Embryonic facial prominence (tissue), 1 donor: ENCODE measurements at regions not wholly inside any gene's neighbourhood (a gene's known extent, or its start where the extent isn't known, plus 50 kb on each side); places are given as distances from the start of the nearest gene placed in this dataset.

Source experiments
- DNase-seq: peaks from one replicate; pipeline ENCODE4 v3.0.0-alpha.2; 2016; ENCODE audit errors: extremely low spot score

DNA sequence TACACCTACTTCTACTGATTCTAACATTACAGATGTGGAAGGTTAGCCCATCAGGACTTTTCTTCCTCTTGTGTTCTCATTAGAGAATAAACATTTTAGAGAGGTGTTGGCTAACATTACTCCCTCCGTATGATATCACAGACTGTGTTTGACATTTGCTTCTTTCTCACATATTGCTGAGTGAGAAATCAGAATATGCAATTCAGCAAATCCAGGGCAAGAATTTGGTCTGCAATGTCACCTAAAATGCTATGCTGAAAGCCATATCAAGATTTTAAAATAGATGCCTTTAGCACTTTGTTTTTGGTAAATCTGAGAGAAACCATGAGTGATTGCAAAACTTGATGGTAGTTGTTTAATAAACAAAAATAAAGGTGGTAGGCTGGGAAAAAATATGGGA is 319.1 kb downstream of the C4orf33 start:
- DNase-seq: no peak

DNA sequence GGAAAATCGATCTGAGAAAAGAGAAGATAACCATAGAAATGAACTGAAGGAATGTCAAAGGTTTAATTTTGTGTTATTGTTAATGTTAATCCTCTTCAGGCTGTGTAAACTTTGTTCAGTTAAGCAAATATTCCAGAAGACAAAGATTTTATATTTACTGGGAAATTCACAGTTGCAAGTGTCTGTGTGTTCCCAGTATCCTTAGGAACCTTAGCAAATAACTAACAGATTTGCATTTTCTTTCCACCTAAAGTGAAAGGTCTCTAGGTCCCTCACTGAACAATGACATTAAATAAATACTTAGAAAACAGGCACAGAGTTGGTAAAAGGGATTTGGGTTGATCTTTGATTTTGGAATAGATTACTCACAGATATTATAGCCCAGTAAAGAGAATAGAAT is 324.7 kb downstream of the C4orf33 start:
- no peak for DNase-seq

- no peak for DNase-seq
Measured at GRCh38 chr4:129422277-129422676, 326.3 kb downstream of the C4orf33 start.

GRCh38 chr4:129428454-129428853 is 332.5 kb downstream of the C4orf33 start:
- no peak for DNase-seq

DNA sequence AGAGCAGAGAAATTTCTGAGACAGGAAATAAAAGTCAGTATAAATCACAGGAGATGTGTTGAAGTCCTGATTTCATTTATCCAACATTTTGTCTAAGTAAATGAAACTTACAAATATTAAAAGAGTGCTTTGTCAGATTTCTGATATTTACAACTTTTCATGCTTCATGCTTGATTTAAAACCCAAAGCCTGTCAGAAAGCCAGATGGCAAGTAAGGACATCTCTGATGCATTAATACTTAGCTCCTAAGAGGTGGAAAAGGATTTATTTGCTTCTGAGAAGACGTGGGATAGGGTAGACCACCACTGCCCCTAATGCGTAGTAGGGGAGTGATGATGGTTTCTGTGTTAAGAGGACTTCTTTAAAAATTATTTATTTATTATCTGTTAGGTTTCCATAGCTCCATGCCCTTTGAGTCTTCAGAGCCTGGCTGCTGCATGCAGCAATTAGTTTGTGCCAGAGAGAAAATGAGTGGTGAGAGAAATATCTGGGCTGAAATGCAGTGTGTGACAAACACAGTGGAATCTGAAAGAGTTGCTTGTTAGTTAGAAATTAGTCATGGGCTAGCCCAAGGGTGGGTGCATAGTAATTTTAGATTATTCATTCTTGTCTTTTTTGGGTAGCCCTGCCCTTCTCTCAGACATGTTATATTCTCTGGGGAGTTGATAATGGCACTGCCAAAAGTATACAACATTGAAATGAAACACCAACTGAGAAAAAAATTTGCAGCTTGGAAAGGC is 333.8 kb downstream of the C4orf33 start:
- DNase-seq: peak; percentile 11

- DNase-seq: no peak
Measured at GRCh38 chr4:129437347-129437746, 341.4 kb downstream of the C4orf33 start.

DNA sequence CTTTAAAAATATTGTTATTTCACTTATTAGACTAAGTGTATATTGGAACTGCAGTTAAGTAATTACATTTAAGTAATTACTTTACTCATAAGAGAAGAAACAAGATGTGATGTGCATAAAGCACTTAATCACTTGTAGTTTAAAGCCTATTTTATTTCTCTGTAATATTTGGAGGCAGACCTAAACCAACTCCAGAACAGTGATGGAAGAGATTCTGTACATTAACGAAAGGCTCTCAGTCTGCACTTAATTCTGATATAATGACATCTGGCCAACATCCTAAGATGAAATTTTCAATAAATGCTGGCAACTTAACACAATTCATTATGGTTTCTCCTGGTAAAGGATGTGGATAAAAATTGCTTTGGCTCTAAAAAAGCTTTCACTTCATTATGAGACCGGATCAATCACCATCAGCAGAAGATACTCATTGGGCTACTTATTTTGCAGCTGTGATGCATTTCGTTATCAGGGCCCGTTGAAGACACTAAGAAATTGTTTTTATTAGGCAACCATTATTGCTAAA is 342.6 kb downstream of the C4orf33 start:
- no peak for DNase-seq

DNA sequence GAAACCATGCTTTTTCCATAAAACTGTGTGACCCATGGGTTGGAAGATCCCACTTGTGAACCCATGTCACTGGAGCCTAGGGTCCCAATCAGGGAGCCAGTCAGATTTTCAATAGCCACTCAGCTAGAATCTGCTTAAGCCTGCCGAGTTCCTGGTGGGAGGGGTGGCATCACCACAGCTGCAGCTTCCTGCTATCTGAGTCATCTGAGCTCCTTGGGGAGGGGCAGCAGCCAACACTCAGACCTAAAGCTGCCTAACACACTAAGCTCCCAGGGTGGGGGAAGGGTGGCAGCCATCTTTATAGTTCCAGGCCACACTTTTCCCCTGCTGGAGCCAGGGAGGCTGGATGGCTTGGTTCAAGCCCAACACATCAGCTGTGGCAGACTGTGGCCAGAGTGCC is 350.1 kb downstream of the C4orf33 start:
- DNase-seq: no peak

GRCh38 chr4:129453524-129454200 is 357.7 kb downstream of the C4orf33 start:
- no peak for DNase-seq

DNA sequence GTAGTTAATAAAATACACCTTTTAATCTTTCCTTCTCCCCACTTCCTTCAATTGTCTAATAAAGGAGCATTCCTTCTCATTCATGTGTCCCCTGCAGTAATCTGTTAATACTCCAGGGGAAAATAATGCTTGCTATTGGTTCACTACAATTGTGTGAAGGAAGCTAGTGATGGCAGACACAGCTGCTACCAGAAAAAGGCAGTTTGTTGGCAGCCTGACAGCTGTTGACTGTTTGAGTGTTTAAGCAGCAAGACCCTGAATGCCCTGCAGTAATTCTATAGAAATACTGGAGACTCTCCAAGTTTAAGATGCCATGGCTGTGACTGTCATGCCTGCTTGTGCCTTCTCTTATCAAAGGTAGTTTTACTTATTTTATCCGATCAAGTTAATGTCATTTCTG is 359.5 kb downstream of the C4orf33 start:
- DNase-seq: no peak

DNA sequence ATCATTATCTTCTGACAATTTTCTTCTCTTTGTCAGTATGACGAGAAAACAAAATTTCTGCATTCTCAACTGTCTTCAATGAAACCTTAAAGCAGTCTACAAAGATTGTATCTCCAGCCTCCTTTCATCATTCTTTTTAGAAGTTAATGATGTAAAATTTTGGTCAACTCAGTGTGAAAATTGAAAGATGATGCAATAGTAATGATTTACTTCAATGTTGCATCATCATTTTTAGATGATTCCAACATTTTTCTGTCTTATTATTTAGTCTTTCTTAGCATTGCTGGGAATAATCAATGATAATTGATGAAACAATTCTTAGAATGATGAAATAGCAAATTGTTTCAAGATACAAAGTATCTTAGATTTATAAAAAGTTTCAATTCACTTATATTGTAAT is 372.7 kb downstream of the C4orf33 start:
- DNase-seq: no peak

DNA sequence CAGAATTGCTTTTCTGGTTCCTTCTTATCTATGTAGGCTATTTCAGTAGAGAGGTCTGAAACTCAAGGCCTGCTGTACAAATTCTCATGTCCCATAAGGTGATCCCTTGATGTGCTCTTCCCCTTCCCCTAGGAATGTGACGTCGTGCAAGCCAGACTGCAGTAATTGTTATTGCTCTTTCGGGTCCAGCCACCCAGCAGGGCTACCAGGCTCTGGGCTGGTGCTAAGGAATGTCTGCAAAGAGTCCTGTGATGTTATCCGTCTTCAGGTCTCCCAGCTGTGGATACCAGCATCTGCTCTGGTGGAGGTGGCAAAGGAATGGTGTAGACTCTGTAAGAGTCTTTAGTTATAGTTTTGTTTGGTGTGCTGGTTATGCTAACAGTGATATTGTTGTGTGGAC is 378.7 kb downstream of the C4orf33 start:
- no peak for DNase-seq

GRCh38 chr4:129481107-129481506 is 385.2 kb downstream of the C4orf33 start:
- DNase-seq: no peak

GRCh38 chr4:129488427-129488826 is 392.5 kb downstream of the C4orf33 start:
- no peak for DNase-seq

GRCh38 chr4:129490516-129490915 is 394.6 kb downstream of the C4orf33 start:
- DNase-seq: no peak

DNA sequence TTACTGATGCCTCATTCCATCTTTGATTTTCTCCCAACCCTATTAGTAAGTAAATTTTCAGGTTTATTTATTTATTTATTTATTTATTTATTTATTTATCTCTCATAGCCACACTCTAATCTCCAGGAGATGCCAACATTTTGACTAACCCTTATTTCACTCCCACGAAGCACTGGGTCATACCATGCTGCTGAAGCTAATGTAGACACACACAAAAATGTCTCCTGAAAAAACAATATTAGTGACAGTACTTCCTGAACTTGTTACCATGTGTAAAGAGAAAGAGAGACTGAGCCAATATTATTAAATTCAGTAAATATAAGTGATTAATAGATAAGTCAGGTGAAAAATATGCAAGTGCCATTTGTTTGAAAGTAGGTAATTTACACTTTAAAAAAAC is 402.7 kb downstream of the C4orf33 start:
- no peak for DNase-seq

DNA sequence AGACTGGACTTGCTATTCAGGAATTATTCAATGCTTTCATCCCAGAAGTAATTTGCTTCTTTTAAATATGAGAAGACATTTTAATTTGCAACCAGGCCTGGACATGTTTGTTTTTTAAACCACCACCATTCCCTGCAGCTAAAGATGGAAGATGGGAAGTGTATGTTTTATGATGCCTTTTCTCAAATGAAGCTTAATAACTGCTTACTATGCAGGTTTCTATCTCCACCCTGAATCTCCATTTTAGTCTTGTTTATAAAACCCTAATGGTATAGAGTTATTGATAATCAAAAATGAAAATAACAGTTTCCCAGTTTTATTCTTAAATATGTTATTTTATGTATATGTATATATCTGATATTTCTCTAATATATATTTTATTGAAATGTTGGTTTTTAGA is 418.9 kb downstream of the C4orf33 start:
- DNase-seq: no peak

- DNase-seq: no peak
Measured at GRCh38 chr4:129515356-129515755, 419.4 kb downstream of the C4orf33 start.

DNA sequence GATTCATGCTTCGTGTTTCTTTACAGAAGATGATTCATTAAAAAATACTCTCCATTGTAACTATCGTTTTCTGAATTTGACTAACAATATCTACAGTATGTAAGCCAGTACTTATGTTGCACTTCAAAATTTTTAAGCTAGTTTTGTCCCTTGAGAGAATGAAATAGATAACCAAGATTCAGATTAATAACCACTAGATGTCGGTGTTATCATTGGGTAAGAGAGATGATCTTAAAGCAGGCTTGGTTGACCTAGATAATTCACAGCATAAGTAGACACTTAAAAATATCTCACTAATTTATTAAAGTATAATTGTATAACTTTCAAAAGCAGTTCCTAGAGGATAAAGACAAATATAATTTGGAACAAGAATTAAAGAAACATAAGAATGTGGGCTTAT is 430.9 kb downstream of the C4orf33 start:
- no peak for DNase-seq

- no peak for DNase-seq
Measured at GRCh38 chr4:129531253-129531652, 435.3 kb downstream of the C4orf33 start.

- DNase-seq: no peak
Measured at GRCh38 chr4:129532573-129532972, 436.6 kb downstream of the C4orf33 start.

DNA sequence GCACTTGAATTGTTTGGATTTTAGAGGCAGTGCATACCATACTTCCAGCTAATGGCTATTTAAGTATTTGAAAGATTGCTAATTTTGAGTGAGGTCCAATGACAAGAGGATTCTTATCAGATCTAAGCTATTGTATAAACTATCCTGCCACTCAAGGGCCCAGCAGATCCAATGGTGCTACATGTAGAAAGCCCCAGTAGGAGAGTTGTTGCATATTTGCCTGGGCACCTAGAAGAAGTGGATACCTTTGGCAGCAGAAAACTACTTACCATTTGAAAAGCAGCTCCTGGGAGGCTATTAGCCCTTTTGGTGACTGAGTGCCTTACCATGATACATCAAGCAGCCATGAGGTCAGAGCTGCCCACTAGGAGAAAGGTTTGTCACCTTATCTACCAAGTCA is 447.3 kb downstream of the C4orf33 start:
- DNase-seq: no peak

DNA sequence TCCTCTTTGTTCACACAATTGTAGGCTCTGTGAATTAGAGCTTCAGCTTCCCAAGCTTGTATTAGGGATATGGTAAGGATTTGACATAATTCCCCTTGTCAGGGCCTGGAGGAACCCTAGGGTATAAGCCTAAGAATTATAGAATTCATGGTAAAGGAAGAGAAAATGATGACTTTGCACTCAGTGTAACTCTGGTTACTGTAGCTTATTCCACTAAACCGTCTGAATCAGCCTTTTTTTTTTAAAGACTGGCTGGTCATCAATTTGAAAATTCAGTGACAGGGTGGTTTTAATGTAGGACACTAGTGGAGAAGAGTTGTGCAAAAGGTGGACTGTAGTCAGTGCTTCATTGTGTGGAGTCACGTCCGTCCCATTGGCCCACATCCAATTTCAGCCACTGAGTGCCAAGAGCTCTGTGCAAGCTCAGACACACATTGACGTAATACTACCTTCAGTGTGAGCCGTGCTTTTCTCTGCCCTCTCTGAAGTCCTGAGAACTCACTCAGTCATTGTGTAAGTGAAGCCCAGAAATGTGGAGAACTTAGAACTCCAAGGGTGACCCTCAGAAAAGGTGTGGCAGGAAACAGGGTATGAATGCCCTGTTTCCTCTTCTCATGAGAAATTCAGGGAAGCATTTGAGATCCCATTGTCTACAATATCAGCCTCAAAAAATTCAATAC is 449.8 kb downstream of the C4orf33 start:
- DNase-seq: no peak
